OCI-LY3 (cell line): ENCODE measurements at regions not wholly inside any gene's neighbourhood (a gene's known extent, or its start where the extent isn't known, plus 50 kb on each side); places are given as distances from the start of the nearest gene placed in this dataset.

Experiments
- H2AFZ ChIP-seq: fragments of 200-600, 300-600 bp; shearing (Covaris generic); 2 replicates; pipeline ENCODE4 v1.6.0; 2014; ENCODE audit warnings: antibody characterized with exemption, low read depth, low read length
- H3K27ac ChIP-seq: fragments of 200-600, 300-600 bp; sonication (generic); 2 replicates; pipeline ENCODE4 v1.5.1; 2014; ENCODE audit warnings: mild to moderate bottlenecking, low read length, moderate library complexity, mixed read lengths
- H3K27me3 ChIP-seq: fragments of 200-600, 300-600 bp; sonication (generic); 2 replicates; pipeline ENCODE4 v1.6.1; 2014; ENCODE audit warnings: low read depth, low read length, mixed read lengths
- H3K36me3 ChIP-seq: fragments of 200-600, 300-600 bp; sonication (generic); replicated peaks from 2 replicates; pipeline ENCODE3; 2014; ENCODE audit warnings: low read depth, low read length, mixed read lengths
- H3K4me1 ChIP-seq: fragments of 300-600, 200-600 bp; sonication (generic); 2 replicates; pipeline ENCODE4 v1.6.1; 2014; ENCODE audit warnings: low read length, mixed read lengths
- H3K4me2 ChIP-seq: fragments of 200-600, 300-600 bp; sonication (generic); 2 replicates; pipeline ENCODE4 v1.6.1; 2014; ENCODE audit warnings: low read length, mixed read lengths
- H3K4me3 ChIP-seq: fragments of 300-600, 200-600 bp; sonication (generic); 2 replicates; pipeline ENCODE4 v1.5.1; 2014; ENCODE audit warnings: antibody characterized with exemption, mild to moderate bottlenecking, low read length, moderate library complexity
- H3K79me2 ChIP-seq: fragments of 300-600, 200-600 bp; shearing (Covaris generic); 2 replicates; pipeline ENCODE4 v1.6.1; 2014; ENCODE audit warnings: mild to moderate bottlenecking, low read length, mixed read lengths
- H3K9ac ChIP-seq: fragments of 300-600, 200-600 bp; shearing (Covaris generic); 2 replicates; pipeline ENCODE4 v1.6.0; 2014; ENCODE audit warnings: mild to moderate bottlenecking, low read length, moderate library complexity
- H3K9me3 ChIP-seq: fragments of 200-600, 300-600 bp; shearing (Covaris generic); 2 replicates; pipeline ENCODE4 v1.6.1; 2014; ENCODE audit warnings: low read length, mixed read lengths; ENCODE audit not compliant: insufficient read depth
- H4K20me1 ChIP-seq: fragments of 200-600, 300-600 bp; sonication (generic); 2 replicates; pipeline ENCODE4 v1.6.1; 2016; ENCODE audit warnings: low read length, mixed read lengths; ENCODE audit not compliant: insufficient read depth
- EZH2phosphoT487 ChIP-seq: fragments of 200-600 bp; shearing (Covaris generic); IDR thresholded peaks from 2 replicates; pipeline ENCODE4 v1.6.1; 2018; ENCODE audit warnings: antibody characterized with exemption, mixed run types, low read depth
- TF ChIP-seq, protein P1 (sequence below): fragments of 200-600, 300-600 bp; sonication (generic); IDR thresholded peaks from 2 replicates; pipeline ENCODE4 v1.5.1; 2014; ENCODE audit warnings: antibody characterized with exemption, low read length, low read depth

DNA sequence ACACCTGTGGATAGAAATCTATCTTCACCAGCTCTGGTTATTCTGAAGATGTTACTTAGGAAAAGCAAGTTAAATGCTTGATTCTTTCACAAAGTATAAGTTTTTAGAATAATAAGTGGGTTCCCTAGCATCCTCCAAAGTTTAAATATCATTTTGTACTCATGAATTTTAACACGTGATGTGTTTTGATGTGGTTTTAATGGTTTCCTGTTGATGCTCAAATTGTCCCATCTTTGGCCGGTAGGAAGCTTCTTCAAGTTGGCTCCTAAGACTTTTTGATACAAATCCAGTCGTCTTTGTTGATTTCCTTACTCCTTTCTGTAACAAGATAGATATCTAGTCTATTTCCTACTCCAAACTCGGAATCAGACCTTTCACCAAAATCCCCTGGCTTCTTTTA, 94.5 kb upstream of the STXBP5 start:
- Histone ChIP-seq H3K4me3 (no peak overlapping the region), H3K27me3 (no peaks in the 10 kb centered on the region), H3K9ac (no peak overlapping the region), H3K79me2 (no peaks in the 10 kb centered on the region), H3K27ac (no peak overlapping the region), H2AFZ (no peak overlapping the region), H3K9me3 (no peaks in the 10 kb centered on the region), H3K4me1 (no peaks in the 10 kb centered on the region), H3K4me2 (no peak overlapping the region), H4K20me1 (no peaks in the 10 kb centered on the region), H3K36me3 (no peaks in the 10 kb centered on the region)
- TF ChIP-seq, protein P1, sequence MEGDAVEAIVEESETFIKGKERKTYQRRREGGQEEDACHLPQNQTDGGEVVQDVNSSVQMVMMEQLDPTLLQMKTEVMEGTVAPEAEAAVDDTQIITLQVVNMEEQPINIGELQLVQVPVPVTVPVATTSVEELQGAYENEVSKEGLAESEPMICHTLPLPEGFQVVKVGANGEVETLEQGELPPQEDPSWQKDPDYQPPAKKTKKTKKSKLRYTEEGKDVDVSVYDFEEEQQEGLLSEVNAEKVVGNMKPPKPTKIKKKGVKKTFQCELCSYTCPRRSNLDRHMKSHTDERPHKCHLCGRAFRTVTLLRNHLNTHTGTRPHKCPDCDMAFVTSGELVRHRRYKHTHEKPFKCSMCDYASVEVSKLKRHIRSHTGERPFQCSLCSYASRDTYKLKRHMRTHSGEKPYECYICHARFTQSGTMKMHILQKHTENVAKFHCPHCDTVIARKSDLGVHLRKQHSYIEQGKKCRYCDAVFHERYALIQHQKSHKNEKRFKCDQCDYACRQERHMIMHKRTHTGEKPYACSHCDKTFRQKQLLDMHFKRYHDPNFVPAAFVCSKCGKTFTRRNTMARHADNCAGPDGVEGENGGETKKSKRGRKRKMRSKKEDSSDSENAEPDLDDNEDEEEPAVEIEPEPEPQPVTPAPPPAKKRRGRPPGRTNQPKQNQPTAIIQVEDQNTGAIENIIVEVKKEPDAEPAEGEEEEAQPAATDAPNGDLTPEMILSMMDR, result no peak
- TF ChIP-seq EZH2phosphoT487, result no peak

DNA sequence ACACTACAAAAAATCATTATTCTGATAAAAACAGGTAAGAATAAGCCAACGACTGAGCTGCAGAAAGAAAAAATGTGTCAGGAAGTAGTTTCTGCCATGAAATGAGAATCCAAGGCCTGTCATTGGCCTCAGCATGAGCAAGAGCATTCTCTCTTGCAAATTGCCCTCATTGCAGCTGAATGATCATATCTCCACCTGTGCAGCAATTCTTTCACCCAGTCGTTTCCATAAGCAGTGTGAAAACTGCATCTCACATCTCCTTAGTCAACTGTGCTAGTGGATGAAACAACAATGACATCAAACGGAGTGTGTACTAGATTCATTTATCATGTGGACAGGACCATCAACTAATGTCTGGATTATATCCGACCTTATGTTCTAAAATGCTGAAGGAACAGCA, 88.2 kb upstream of the STXBP5 start:
- H3K27ac ChIP-seq, result no peak overlapping the region
- H4K20me1 ChIP-seq, result no peaks in the 10 kb centered on the region
- H3K36me3 ChIP-seq, result no peaks in the 10 kb centered on the region
- H3K9ac ChIP-seq, result no peak overlapping the region
- no peak overlapping the region for H3K4me2 ChIP-seq
- no peak overlapping the region for H3K4me3 ChIP-seq
- no peak for TF ChIP-seq EZH2phosphoT487
- TF ChIP-seq, protein P1, result no peak
- H3K4me1 ChIP-seq, result no peaks in the 10 kb centered on the region
- no peaks in the 10 kb centered on the region for H3K9me3 ChIP-seq
- no peaks in the 10 kb centered on the region for H3K27me3 ChIP-seq
- H3K79me2 ChIP-seq, result no peaks in the 10 kb centered on the region
- H2AFZ ChIP-seq, result no peak overlapping the region

DNA sequence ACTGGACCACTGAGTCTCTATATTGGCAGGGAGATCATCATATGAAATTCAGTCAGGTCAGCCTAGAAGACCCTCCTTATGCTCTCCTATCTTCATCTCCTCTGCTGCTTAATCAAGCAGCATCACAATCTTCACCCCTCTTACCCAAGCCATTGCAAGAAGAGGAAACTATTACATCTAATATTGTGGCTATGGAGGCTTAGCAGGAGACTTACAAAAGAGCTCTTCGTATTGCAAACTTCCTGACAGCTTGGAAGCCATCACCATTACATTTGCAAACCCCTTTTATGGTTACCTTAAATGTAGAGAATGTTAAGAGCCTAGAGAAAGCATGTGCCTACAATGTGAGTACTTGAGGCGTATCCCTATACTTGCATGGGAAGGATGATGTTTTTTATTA, 87.2 kb upstream of the STXBP5 start:
- no peaks in the 10 kb centered on the region for H3K27me3 ChIP-seq
- TF ChIP-seq EZH2phosphoT487, result no peak
- TF ChIP-seq, protein P1, result no peak
- no peak overlapping the region for H3K27ac ChIP-seq
- no peaks in the 10 kb centered on the region for H3K9me3 ChIP-seq
- H2AFZ ChIP-seq, result no peak overlapping the region
- H3K4me1 ChIP-seq, result no peaks in the 10 kb centered on the region
- H3K9ac ChIP-seq, result no peak overlapping the region
- no peaks in the 10 kb centered on the region for H3K79me2 ChIP-seq
- no peak overlapping the region for H3K4me3 ChIP-seq
- H4K20me1 ChIP-seq, result no peaks in the 10 kb centered on the region
- H3K4me2 ChIP-seq, result no peak overlapping the region
- H3K36me3 ChIP-seq, result no peaks in the 10 kb centered on the region

DNA sequence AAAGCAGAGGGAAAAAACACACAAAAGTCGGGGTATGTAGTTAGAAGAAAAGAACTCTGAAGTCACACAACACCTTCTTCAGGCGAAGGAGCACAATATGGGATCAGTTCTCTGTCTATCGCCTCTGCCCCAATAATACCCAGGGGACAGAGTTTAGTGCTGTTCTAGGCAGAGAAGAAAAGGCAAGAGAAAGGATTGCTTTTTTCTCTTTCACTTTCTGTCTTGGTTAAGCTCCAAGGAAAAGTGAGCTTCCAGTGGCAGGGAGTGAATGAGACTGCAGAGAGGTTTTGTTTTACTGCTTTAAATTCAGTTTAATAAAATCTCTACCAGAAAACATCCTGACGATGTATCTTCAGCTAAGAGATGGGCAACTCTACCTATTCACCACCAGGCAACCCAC, 86.6 kb upstream of the STXBP5 start:
- no peaks in the 10 kb centered on the region for H3K4me1 ChIP-seq
- H3K9ac ChIP-seq, result no peak overlapping the region
- TF ChIP-seq, protein P1, result no peak
- no peak for TF ChIP-seq EZH2phosphoT487
- H3K27me3 ChIP-seq, result no peaks in the 10 kb centered on the region
- no peaks in the 10 kb centered on the region for H3K36me3 ChIP-seq
- no peak overlapping the region for H3K4me2 ChIP-seq
- no peaks in the 10 kb centered on the region for H3K9me3 ChIP-seq
- no peaks in the 10 kb centered on the region for H3K79me2 ChIP-seq
- no peaks in the 10 kb centered on the region for H4K20me1 ChIP-seq
- no peak overlapping the region for H3K4me3 ChIP-seq
- no peak overlapping the region for H2AFZ ChIP-seq
- no peak overlapping the region for H3K27ac ChIP-seq
